HL-60 (cell line): ENCODE measurements at regions not wholly inside any gene's neighbourhood (a gene's known extent, or its start where the extent isn't known, plus 50 kb on each side); places are given as distances from the start of the nearest gene placed in this dataset.

Source experiments
- DNase-seq, 2 experiments: peaks; one replicate each; pipeline ENCODE4 v3.0.0-alpha.2; 2010 to 2020; ENCODE audit warnings: low read depth in 1 of 2, low spot score in 1 of 2
- H3K27ac ChIP-seq: fragments of 250-450 bp; sonication (Bioruptor Pico); replicated peaks from 2 replicates; pipeline ENCODE4 v1.5.1; 2020; ENCODE audit warnings: mild to moderate bottlenecking, moderate library complexity
- H3K27me3 ChIP-seq: fragments of 250-450 bp; sonication (Bioruptor Pico); 2 replicates; pipeline ENCODE4 v1.5.1; 2021; ENCODE audit warnings: mild to moderate bottlenecking, moderate library complexity; ENCODE audit not compliant: insufficient read depth, poor library complexity, severe bottlenecking
- H3K4me3 ChIP-seq: replicated peaks from 2 replicates; pipeline ENCODE4 v1.5.1; 2011; ENCODE audit warnings: mild to moderate bottlenecking, control low read depth, low read length; ENCODE audit not compliant: insufficient read depth
- GABPA ChIP-seq: IDR thresholded peaks from 2 replicates; pipeline ENCODE4 v1.6.1; 2012; ENCODE audit warnings: low read depth
- POLR2AphosphoS5 ChIP-seq: IDR thresholded peaks from 2 replicates; pipeline ENCODE4 v1.6.1; 2012; ENCODE audit warnings: low read depth
- SPI1 ChIP-seq: IDR thresholded peaks from 2 replicates; pipeline ENCODE4 v1.6.1; 2012; ENCODE audit warnings: low read depth, mild to moderate bottlenecking, borderline replicate concordance
- TF ChIP-seq, protein P1 (sequence below): IDR thresholded peaks from 2 replicates; pipeline ENCODE4 v1.6.1; 2012; ENCODE audit warnings: low read depth; ENCODE audit not compliant: insufficient replicate concordance
- TF ChIP-seq, protein P2 (sequence below): IDR thresholded peaks from one replicate; pipeline ENCODE4 v1.5.1; 2011; ENCODE audit warnings: low read length, control low read depth, inconsistent platforms; ENCODE audit not compliant: insufficient read depth

DNA sequence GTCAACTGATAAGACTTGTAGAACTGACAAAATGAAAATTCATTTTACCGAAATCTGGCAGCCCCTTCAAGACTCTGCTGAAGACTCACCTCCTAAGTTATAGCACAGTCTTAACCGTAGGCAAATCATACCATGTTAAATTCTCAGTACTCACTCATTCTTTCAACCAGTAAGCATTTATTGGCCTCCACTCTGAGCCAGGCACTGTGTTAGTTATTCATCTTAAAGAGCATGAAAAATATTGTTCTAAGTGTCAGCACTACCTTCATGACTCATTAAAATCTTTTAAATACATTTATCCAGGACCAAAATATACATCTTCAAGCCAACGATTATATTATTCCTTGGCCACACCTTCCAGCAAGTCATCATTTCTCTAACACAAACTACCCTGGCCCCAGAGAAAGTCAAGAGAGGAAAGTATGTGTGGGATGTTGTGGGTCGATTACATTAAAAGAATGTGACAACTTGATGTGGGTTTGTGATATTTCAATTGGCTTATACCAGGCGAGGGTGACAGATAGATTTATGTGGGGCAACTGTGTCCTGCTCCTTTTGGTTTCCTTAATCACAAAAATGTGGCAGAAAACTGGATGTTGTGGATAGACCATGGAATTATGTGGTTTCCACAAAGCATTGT, 55.0 kb downstream of the TMEM30B start:
- Histone ChIP-seq H3K27me3 (peaks cover 2% of the 10 kb centered on the region), H3K27ac (no peak overlapping the region), H3K4me3 (no peak overlapping the region)
- DNase-seq = no peak
- TF ChIP-seq, protein P1, sequence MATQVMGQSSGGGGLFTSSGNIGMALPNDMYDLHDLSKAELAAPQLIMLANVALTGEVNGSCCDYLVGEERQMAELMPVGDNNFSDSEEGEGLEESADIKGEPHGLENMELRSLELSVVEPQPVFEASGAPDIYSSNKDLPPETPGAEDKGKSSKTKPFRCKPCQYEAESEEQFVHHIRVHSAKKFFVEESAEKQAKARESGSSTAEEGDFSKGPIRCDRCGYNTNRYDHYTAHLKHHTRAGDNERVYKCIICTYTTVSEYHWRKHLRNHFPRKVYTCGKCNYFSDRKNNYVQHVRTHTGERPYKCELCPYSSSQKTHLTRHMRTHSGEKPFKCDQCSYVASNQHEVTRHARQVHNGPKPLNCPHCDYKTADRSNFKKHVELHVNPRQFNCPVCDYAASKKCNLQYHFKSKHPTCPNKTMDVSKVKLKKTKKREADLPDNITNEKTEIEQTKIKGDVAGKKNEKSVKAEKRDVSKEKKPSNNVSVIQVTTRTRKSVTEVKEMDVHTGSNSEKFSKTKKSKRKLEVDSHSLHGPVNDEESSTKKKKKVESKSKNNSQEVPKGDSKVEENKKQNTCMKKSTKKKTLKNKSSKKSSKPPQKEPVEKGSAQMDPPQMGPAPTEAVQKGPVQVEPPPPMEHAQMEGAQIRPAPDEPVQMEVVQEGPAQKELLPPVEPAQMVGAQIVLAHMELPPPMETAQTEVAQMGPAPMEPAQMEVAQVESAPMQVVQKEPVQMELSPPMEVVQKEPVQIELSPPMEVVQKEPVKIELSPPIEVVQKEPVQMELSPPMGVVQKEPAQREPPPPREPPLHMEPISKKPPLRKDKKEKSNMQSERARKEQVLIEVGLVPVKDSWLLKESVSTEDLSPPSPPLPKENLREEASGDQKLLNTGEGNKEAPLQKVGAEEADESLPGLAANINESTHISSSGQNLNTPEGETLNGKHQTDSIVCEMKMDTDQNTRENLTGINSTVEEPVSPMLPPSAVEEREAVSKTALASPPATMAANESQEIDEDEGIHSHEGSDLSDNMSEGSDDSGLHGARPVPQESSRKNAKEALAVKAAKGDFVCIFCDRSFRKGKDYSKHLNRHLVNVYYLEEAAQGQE = no peak
- TF ChIP-seq POLR2AphosphoS5 = no peak
- TF ChIP-seq GABPA = no peak
- no peak for TF ChIP-seq SPI1
- TF ChIP-seq, protein P2, sequence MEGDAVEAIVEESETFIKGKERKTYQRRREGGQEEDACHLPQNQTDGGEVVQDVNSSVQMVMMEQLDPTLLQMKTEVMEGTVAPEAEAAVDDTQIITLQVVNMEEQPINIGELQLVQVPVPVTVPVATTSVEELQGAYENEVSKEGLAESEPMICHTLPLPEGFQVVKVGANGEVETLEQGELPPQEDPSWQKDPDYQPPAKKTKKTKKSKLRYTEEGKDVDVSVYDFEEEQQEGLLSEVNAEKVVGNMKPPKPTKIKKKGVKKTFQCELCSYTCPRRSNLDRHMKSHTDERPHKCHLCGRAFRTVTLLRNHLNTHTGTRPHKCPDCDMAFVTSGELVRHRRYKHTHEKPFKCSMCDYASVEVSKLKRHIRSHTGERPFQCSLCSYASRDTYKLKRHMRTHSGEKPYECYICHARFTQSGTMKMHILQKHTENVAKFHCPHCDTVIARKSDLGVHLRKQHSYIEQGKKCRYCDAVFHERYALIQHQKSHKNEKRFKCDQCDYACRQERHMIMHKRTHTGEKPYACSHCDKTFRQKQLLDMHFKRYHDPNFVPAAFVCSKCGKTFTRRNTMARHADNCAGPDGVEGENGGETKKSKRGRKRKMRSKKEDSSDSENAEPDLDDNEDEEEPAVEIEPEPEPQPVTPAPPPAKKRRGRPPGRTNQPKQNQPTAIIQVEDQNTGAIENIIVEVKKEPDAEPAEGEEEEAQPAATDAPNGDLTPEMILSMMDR = no peak

DNA sequence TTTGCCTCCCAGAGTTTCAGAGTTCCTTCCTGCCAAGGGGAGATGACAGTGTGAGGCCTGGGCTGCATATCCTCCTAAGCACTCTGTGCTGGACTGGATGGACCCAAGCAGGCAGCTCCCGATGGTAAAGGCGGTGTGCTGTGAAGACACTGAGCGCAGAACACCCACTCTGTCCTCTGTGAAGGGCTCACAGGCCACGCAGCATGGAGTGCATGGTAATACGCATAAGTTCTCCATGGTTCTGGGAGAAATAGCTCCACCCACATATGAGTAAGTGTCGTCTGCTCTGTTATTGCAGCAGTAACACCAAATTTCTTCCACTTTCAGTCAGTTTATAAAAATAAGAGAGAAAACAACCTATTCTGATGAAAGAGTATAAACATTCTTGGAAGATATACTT, 55.8 kb downstream of the TMEM30B start:
- Histone ChIP-seq H3K27me3 (peaks cover 2% of the 10 kb centered on the region), H3K4me3 (no peak overlapping the region), H3K27ac (no peak overlapping the region)
- DNase-seq = no peak
- TF ChIP-seq POLR2AphosphoS5 (no peak), SPI1 (no peak), GABPA (no peak)
- TF ChIP-seq, protein P1 = no peak
- TF ChIP-seq, protein P2 = no peak

DNA sequence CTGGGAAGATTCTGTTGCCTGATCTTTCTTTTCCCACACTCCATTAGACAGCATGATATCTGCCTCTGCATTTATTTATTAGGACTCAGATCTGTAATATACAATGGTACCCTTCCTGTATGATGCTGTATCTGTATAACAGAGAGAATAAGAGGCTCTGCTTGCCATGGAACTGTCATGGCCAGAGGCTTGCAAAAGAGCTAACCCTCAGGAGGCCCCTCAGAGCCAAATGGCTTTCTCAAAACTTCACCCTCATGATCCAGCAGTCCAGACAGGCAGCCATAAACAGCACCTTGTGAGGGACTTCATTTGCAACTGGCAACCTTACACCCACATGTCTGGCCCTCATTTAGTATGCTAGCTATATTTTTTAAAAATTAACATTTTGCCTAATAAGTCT, 57.6 kb downstream of the TMEM30B start:
- no peak for DNase-seq
- H3K27me3 ChIP-seq = peaks cover 4% of the 10 kb centered on the region
- TF ChIP-seq SPI1 (no peak), GABPA (no peak), POLR2AphosphoS5 (no peak)
- TF ChIP-seq, protein P1 = no peak
- TF ChIP-seq, protein P2 = no peak
- no peak overlapping the region for H3K4me3 ChIP-seq
- H3K27ac ChIP-seq = no peak overlapping the region
